HS-27A (cell line): ENCODE measurements at regions not wholly inside any gene's neighbourhood (a gene's known extent, or its start where the extent isn't known, plus 50 kb on each side); places are given as distances from the start of the nearest gene placed in this dataset.

Source experiments
- DNase-seq: peaks from one replicate; pipeline ENCODE4 v3.0.0-alpha.2; 2012; ENCODE audit warnings: low read depth, missing footprints

- no peak for DNase-seq
Observed at GRCh38 chr21:20537130-20537529, 461.1 kb upstream of the NCAM2 start.

- DNase-seq: no peak
Observed at GRCh38 chr21:20538039-20538658, 460.1 kb upstream of the NCAM2 start.

DNA sequence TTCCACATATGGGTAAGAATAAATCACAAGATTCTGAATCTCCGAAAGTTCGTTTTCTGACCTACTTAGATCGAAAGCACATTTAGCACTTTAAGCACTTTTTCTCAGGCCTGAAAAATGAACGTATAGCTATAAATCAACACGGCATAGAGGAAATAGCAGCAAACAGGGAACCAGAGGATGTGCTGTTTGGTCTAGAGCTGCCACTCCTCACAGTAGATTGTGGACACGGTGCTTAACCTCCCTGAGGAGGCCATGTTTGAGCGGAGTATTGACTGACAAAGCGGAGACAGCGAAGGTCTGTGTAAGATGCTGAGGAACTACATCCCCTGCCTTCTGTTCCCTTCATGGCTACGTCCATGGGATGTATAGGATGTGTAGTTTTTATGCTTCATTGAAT lies 452.8 kb upstream of the NCAM2 start:
- no peak for DNase-seq

DNA sequence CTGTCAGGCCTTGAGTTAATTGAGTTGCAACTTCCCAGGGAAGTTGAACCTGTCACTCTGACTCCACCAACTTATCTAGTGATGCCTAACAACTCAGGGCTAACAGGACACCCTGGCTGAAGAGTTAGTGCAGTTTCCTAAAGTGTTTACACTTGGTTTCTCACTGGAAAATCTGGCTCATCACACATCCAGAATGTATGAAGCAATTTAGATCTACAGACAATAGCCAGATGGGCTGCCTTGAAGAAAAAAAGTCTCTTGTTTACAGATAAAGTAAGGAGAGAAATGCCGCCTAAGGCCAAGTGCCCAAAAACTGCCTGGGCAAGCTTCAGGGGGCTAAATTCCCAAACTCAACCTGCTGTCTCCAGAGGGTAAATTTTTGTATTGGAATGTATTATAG lies 446.3 kb upstream of the NCAM2 start:
- no peak for DNase-seq

DNA sequence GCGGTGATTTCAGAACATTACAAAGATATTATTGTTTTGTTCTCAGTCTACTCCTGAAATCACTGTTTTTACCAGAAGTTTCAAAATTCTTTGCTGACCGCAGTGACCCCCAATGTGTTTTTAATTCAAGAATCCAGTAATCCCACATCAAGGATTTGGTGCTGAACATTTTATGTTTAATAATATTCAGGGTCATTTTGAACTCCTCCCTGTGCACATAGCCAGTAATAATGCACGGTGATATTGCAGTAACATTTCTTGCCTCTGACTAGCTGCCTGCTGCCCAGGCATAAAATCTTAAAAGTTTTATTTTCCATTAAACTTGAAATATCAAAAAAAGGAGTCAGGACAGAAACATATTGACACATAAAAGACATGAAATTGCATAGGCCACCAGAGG lies 443.4 kb upstream of the NCAM2 start:
- DNase-seq: no peak

DNA sequence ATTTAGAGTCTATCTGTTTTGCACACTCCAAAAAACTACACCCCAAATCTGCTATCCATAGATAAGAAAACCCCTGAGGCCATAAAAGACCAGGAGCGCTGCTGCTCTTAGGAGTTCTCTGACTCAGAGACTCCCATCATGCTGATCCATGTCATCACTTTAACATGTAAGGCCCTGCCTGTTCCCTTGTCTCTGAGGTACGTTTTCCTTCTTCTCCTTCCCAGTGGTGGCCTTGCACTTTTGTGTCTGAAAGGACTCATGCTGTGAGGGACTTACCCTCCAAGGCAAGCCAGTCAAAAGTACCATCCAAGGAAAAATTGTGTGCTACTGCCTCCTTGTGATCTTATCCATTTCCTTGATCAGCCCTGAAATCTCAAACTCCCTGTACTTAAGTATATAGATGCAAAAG lies 427.4 kb upstream of the NCAM2 start:
- DNase-seq: no peak

- DNase-seq: no peak
Observed at GRCh38 chr21:20572582-20572981, 425.6 kb upstream of the NCAM2 start.

DNA sequence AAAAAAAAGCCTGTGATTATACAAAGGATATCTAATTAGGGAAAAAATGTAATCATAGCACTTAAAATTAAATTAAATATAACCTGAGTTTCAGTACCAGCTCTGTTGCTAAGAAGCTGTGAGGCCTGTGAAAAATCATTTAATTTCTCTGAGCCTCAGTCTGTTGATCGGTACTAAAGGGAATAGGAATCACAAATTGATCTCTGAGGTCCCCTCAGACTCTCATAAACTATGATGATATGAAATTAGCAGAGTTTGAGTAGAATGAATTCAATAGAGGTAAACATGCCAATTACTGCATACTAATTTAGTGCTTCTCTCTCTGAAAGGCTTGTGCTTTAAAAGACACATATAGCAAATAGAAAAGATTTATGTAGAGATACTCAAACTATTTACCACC lies 416.8 kb upstream of the NCAM2 start:
- no peak for DNase-seq

DNA sequence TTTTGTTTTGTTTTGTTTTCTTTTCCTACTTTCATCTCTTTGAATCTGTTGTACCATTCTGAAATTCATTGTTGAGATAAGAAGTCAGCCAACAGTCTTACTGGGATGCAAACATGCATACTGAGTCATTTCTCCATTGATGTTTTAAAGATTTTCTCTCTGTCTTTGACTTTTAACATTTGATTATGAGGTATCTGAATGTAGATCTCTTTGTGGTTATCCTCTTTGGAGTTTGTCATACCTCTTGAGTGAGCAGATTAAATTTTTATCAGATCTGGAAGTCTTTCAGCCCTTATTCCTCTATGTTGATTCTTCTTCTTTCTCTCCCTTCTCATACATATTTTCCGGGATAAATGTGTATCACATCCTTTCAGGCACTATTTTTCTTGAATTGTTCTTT lies 406.9 kb upstream of the NCAM2 start:
- peak; percentile 1 for DNase-seq

DNA sequence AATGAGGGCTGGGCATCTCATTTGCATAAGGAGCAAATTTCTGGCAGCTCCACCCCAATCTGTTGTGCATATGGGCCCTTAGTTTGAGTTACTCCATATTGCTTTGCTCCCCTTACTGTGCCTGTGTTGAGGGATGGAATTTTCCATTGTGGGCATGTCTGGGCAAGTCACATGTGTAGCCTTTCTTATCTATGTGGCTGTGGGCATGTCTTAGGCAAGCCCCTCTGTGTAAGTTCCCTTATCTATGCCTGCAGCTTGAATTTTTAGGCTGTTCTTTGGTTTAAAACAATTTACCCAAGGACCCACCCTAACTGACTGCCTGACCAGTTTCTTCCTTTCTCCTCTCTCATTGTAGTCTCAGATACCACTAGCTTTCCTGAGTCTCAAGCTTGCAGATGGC lies 405.7 kb upstream of the NCAM2 start:
- DNase-seq: no peak

DNA sequence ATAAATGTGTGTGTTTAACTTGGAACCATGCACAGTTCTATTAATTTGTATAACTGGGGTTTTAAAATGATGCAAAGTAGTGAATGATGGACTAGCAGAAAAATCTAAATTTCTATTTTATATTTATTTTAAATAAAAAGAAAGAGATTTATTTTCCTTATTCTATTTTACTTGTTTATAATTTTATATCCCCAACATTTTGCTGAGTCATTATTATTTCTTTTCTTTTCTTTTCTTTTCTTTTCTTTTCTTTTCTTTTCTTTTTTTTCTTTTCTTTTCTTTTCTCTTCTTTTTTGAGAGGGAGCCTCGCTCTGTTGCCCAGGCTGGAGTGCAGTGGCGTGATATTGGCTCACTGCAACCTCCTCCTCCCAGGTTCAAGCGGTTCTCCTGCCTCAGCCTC lies 395.0 kb upstream of the NCAM2 start:
- DNase-seq: no peak

- no peak for DNase-seq
Observed at GRCh38 chr21:20611008-20611407, 387.2 kb upstream of the NCAM2 start.

- no peak for DNase-seq
Observed at GRCh38 chr21:20613654-20614053, 384.6 kb upstream of the NCAM2 start.

DNA sequence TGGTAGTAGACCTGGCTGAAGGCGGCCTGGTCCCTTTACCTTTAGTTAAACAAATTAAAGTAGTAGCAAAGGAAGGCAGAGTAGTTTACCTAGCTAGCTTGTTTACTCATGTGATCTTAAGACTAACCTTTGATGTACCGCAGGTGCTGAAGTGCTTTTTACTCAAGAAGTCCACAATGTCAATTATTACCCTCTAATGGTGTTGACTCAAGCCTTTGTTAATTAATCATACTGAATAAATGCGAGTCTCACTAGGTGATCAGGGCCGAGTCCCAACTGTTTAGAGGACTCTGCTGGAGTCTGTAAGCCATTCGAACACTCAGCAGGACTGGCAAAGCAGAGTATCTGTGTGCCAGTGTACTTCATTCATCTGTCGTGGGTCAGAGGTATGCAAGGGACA lies 381.1 kb upstream of the NCAM2 start:
- no peak for DNase-seq

GRCh38 chr21:20618878-20619277 lies 379.3 kb upstream of the NCAM2 start:
- no peak for DNase-seq

- DNase-seq: no peak
Observed at GRCh38 chr21:20627594-20627993, 370.6 kb upstream of the NCAM2 start.

GRCh38 chr21:20631633-20632032 lies 366.6 kb upstream of the NCAM2 start:
- DNase-seq: no peak

DNA sequence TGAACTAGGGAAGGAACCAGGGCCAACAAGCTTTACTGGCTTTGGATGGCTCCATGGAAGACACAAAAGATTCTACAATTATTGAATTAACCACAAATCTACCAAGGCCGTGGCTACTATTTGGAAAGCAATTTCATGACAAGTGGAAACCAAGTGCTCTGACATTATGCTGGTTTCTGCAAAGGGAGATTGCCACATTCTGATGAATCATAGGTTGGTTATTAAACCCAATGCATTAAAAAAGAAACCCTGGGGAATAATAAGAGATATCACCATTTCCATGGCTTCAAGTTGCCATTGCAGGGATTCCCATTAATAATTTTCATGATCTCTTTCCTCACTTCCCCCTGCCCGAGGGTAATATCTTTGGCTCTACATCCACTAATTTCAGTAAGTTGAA lies 359.2 kb upstream of the NCAM2 start:
- DNase-seq: no peak

DNA sequence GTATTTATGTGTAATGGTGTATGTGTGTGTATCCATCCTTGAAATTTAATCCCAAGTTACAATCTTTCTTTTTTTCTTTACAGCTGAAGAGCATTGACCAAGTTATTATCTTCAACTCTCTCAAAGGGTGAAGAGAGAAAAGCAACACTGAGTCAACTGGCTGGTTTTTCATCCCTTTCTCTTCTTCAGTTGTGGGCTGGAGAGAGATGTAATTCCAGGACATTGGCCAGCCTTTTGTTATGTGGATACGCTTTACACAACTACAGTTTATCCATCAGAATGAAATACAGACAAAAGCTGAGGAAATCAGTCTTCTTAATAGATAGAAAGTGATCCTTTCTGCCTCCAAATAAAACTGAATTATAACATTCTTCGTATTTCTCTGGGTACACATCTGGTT lies 357.0 kb upstream of the NCAM2 start:
- no peak for DNase-seq

- no peak for DNase-seq
Observed at GRCh38 chr21:20642681-20643080, 355.5 kb upstream of the NCAM2 start.

GRCh38 chr21:20644552-20644951 lies 353.7 kb upstream of the NCAM2 start:
- DNase-seq: no peak

DNA sequence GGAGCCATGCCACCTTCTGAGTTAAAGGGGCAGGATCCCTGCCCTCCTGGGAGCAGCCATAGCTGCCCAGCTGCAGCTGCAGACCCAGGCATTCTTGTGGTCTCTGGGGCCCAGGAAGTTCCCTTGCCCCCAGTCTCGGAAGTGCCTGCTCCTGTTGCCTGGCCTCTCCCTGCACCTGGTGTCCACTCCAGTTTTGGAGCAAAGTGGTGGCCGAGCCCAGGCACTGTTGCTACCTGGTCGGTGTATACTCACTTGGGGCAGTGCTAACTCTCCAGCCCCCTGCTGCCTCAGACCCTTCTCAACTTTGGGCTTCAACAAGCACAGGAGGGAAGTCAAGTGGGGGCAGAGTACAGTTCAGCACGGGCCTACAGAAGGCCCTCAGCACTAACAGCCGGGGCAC lies 352.9 kb upstream of the NCAM2 start:
- DNase-seq: no peak

DNA sequence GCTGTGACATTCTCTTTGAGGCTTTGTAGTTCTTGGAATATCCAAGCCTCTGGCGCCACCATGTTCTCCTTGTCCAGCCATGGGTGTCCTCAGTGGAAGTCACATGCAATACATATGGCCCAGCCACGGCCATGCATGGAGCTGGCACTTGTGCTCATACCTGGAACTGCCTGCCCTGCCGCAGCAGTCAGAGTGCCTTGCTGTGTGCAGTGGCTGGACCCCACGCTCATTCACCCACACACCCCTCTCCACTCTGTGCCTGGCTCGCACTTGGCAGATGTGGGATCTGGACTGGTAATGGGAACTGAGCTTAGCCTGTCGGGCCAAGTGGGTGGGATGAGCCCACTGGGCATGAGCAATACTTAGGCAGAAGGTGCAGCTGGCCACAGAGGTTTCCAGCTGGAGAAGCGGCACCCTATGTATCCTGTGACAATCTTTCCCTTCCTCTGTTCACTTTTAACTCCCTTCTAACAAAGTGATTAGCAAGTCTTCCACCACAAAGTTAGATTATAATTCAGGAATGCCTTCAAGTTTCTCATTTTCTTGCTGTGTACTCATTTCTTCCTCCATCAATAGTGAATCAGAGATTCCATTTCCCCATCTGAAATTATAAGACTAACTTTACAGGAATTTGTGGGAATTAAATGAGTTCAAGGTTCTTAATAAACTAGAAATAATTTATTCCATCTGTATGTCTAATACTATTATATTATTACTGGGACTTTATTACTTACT lies 351.6 kb upstream of the NCAM2 start:
- no peak for DNase-seq

- peak; percentile 7 for DNase-seq
Observed at GRCh38 chr21:20647607-20648006, 350.6 kb upstream of the NCAM2 start.
